ENCODE measurements at regions not wholly inside any gene's neighbourhood (a gene's known extent, or its start where the extent isn't known, plus 50 kb on each side); places are given as distances from the start of the nearest gene placed in this dataset.

GRCh38 chr18:22543769-22544168 lies 126.1 kb upstream of the CTAGE1 start:
- in situ Hi-C loops (cut with MboI; ENCODE audit: low sequenced_read_pairs, unreplicated experiment), result no loop called here
- DNase-seq (ENCODE audit: low spot score), result no peak
- TF ChIP-seq CTCF (IDR thresholded peaks at IDR 0.05; ENCODE audit: borderline replicate concordance, control extremely low read depth, extremely low read depth, insufficient read depth, missing control alignments), result no peak

- DNase-seq (ENCODE audit: low spot score), result no peak
- in situ Hi-C loops (cut with MboI; ENCODE audit: low sequenced_read_pairs, unreplicated experiment), result no loop called here
- TF ChIP-seq CTCF (IDR thresholded peaks at IDR 0.05; ENCODE audit: borderline replicate concordance, control extremely low read depth, extremely low read depth, insufficient read depth, missing control alignments), result no peak
Measured at GRCh38 chr18:22544626-22545025, 126.9 kb upstream of the CTAGE1 start.

- TF ChIP-seq CTCF (IDR thresholded peaks at IDR 0.05; ENCODE audit: borderline replicate concordance, control extremely low read depth, extremely low read depth, insufficient read depth, missing control alignments), result no peak
- no peak for DNase-seq (ENCODE audit: low spot score)
- in situ Hi-C loops (cut with MboI; ENCODE audit: low sequenced_read_pairs, unreplicated experiment), result no loop called here
Measured at GRCh38 chr18:22545066-22545760, 127.5 kb upstream of the CTAGE1 start.

- no peak for TF ChIP-seq CTCF (IDR thresholded peaks at IDR 0.05; ENCODE audit: borderline replicate concordance, control extremely low read depth, extremely low read depth, insufficient read depth, missing control alignments)
- no peak for DNase-seq (ENCODE audit: low spot score)
- in situ Hi-C loops (cut with MboI; ENCODE audit: low sequenced_read_pairs, unreplicated experiment), result no loop called here
Measured at GRCh38 chr18:22546905-22547570, 129.3 kb upstream of the CTAGE1 start.

GRCh38 chr18:22547807-22548561 lies 130.3 kb upstream of the CTAGE1 start:
- in situ Hi-C loops (cut with MboI; ENCODE audit: low sequenced_read_pairs, unreplicated experiment), result no loop called here
- DNase-seq (ENCODE audit: low spot score), result no peak
- TF ChIP-seq CTCF (IDR thresholded peaks at IDR 0.05; ENCODE audit: borderline replicate concordance, control extremely low read depth, extremely low read depth, insufficient read depth, missing control alignments), result no peak

GRCh38 chr18:22549260-22549937 lies 131.7 kb upstream of the CTAGE1 start:
- in situ Hi-C loops (cut with MboI; ENCODE audit: low sequenced_read_pairs, unreplicated experiment), result no loop called here
- TF ChIP-seq CTCF (IDR thresholded peaks at IDR 0.05; ENCODE audit: borderline replicate concordance, control extremely low read depth, extremely low read depth, insufficient read depth, missing control alignments), result no peak
- no peak for DNase-seq (ENCODE audit: low spot score)
